A549 (cell line): ENCODE measurements at regions not wholly inside any gene's neighbourhood (a gene's known extent, or its start where the extent isn't known, plus 50 kb on each side); places are given as distances from the start of the nearest gene placed in this dataset.

ENCODE experiments used
- CTCF ChIP-seq: fragments of >200 bp; sonication (Bioruptor Twin); formaldehyde crosslinking; IDR thresholded peaks from 3 replicates; pipeline ENCODE4 v1.5.1; 2016
- ZNF302 ChIP-seq: fragments of 250-450 bp; sonication (Bioruptor Pico); IDR thresholded peaks from 2 replicates; pipeline ENCODE4 v1.9.0; 2021; ENCODE audit warnings: inconsistent platforms, mild to moderate bottlenecking, moderate library complexity

- TF ChIP-seq CTCF (no peak), ZNF302 (no peak)
Measured at GRCh38 chr13:84962141-84962750, 837.0 kb downstream of the SLITRK6 start.
